ENCODE measurements at regions not wholly inside any gene's neighbourhood (a gene's known extent, or its start where the extent isn't known, plus 50 kb on each side); places are given as distances from the start of the nearest gene placed in this dataset.

DNA sequence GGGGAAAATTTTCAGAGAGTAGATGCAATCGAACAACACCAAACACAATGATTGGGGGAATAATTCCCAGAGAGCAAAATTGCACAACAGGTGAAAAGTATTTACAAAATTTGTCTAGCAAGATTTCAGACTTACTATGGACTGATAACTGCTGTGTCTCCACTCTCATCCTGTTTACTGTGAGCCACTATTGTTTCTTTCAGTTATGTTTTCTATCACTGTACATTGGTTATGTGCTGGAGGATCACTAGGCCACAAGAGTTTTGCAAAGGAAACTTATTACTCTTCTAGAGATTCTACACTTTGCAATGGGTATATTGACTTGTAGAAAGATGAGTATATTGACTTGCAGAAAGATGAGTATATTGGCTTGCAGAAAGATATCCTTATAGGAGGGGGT lies 934.1 kb upstream of the CRIM1 start:
- no peaks in the 10 kb centered on the region for H3K9me3 ChIP-seq (ENCODE audit: control insufficient read depth, low read length, poor library complexity, severe bottlenecking)
- Mint-ChIP-seq H3K36me3 (ENCODE audit: low read depth) (no peaks in the 10 kb centered on the region), H3K27me3 (no peaks in the 10 kb centered on the region), H3K27ac (no peak overlapping the region), H3K4me3 (no peak overlapping the region), H3K4me1 (no peaks in the 10 kb centered on the region)
- no peak for DNase-seq
- no peak for ATAC-seq

DNA sequence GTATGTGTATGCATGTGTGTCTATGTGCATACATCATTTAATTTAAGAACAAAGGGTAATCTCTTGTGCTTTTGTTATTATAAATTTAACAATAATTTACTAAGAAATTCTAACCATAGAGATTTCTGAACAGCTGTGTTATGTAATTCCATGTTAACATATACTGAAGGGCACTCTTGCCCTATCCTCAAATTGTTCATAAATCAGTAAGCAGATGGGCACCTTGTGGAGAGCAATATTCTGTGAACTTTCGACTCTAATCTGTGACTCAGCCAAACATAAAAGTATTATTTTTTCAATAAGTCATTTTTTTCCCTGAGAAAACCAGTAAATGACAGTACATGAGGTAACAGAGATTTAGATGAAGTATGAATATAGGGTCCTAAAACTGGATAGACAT lies 938.3 kb upstream of the CRIM1 start:
- DNase-seq (no peak), ATAC-seq (no peak)
- H3K9me3 ChIP-seq (ENCODE audit: control insufficient read depth, low read length, poor library complexity, severe bottlenecking), result no peaks in the 10 kb centered on the region
- Mint-ChIP-seq H3K36me3 (ENCODE audit: low read depth) (no peaks in the 10 kb centered on the region), H3K27ac (no peak overlapping the region), H3K4me1 (no peaks in the 10 kb centered on the region), H3K27me3 (peaks cover 5% of the 10 kb centered on the region), H3K4me3 (peak overlapping the region; percentile 41)

- no peak for ATAC-seq
- H3K4me3 Mint-ChIP-seq, result no peak overlapping the region
- no peak overlapping the region for H3K27ac Mint-ChIP-seq
Observed at GRCh38 chr2:35416391-35417140, 939.0 kb upstream of the CRIM1 start.

DNA sequence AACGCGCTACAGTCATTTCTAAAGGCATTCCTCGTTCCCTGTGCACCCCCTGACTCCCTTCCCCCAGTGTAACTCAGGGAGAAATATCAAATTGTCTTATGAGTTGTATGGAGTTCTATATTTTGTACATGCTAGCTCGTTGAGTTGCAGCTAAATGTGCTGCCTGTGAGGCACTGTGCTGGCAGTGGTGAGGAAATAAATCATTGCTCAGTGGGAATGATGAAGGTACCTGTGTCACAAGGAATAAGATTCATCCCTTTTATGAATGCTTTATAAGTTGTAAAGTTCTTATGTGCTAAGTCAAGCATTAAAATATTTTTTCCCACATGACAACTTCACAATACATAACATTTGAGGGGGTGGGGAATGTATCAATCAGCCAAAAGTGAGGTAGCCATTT lies 939.6 kb upstream of the CRIM1 start:
- no peaks in the 10 kb centered on the region for H3K9me3 ChIP-seq (ENCODE audit: control insufficient read depth, low read length, poor library complexity, severe bottlenecking)
- Mint-ChIP-seq H3K36me3 (ENCODE audit: low read depth) (no peaks in the 10 kb centered on the region), H3K27me3 (peaks cover 13% of the 10 kb centered on the region), H3K27ac (no peak overlapping the region), H3K4me3 (no peak overlapping the region), H3K4me1 (no peaks in the 10 kb centered on the region)
- ATAC-seq, result no peak
- DNase-seq, result no peak

More at GRCh38 chr2:35416391-35417140, 939.0 kb upstream of the CRIM1 start:
- Mint-ChIP-seq H3K36me3 (ENCODE audit: low read depth) (no peaks in the 10 kb centered on the region), H3K27me3 (peaks cover 12% of the 10 kb centered on the region), H3K4me1 (no peaks in the 10 kb centered on the region)
- no peak for DNase-seq
- H3K9me3 ChIP-seq (ENCODE audit: control insufficient read depth, low read length, poor library complexity, severe bottlenecking), result no peaks in the 10 kb centered on the region

GRCh38 chr2:35415282-35415681 lies 940.3 kb upstream of the CRIM1 start:
- H3K27me3 Mint-ChIP-seq, result peaks cover 13% of the 10 kb centered on the region
- DNase-seq (no peak), ATAC-seq (no peak)
- no peaks in the 10 kb centered on the region for H3K4me1 Mint-ChIP-seq
- H3K4me3 Mint-ChIP-seq, result no peak overlapping the region
- no peaks in the 10 kb centered on the region for H3K36me3 Mint-ChIP-seq (ENCODE audit: low read depth)
- H3K27ac Mint-ChIP-seq, result no peak overlapping the region
- H3K9me3 ChIP-seq (ENCODE audit: control insufficient read depth, low read length, poor library complexity, severe bottlenecking), result no peaks in the 10 kb centered on the region

DNA sequence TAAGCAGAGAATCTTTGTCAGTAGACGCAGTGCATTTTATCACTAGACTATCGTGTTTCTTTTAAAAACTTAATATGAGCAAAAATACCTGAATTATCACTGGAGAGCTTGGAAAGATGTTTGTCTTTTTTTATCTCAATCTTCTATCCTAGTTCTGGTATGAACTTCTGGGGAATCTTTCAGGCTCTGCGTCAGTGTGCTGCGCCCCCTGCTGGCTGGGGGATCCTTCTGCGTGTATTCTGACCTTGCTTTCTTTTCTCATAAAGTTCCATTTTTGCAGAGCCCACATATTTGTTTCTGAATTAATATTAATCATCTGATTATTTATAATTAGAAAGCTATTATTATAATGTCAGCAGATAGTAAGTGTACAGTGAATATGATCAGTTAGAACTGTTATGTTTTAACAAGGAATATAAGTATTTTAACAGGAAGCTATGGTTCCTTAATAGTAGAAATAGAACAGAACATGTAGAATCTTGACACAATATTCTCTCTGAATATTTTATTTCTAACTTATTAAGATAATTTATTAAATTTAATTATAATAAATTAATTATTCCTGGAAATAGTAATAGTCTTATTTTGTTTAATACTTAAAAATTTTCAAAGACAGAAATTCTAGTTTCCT lies 945.0 kb upstream of the CRIM1 start:
- Mint-ChIP-seq H3K4me3 (no peak overlapping the region), H3K4me1 (no peaks in the 10 kb centered on the region), H3K27ac (no peak overlapping the region), H3K27me3 (peaks cover 13% of the 10 kb centered on the region), H3K36me3 (ENCODE audit: low read depth) (no peaks in the 10 kb centered on the region)
- DNase-seq (peak in 2 of 3 donors; percentile 7 to 22), ATAC-seq (no peak)
- H3K9me3 ChIP-seq (ENCODE audit: control insufficient read depth, low read length, poor library complexity, severe bottlenecking), result no peaks in the 10 kb centered on the region

DNA sequence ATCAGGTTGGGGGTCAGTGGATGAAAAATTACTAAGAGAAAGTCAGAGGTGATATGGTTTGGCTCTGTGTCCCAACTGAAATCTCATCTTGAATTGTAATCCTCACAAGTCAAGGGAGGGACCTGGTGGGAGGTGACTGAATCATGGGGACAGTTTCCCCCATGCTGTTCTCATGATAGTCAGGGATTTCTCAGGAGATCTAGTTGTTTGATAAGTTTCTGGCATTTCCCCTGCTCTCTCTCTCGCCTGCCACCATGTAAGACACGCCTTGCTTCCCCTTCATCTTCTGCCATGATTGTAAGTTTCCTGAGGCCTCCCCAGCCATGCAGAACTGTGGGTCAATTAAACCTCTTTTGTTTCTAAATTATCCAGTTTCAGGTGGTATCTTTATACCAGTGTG lies 945.8 kb upstream of the CRIM1 start:
- Mint-ChIP-seq H3K27ac (no peak overlapping the region), H3K27me3 (peaks cover 13% of the 10 kb centered on the region), H3K4me1 (no peaks in the 10 kb centered on the region), H3K36me3 (ENCODE audit: low read depth) (no peaks in the 10 kb centered on the region), H3K4me3 (no peak overlapping the region)
- no peak for ATAC-seq
- no peak for DNase-seq
- H3K9me3 ChIP-seq (ENCODE audit: control insufficient read depth, low read length, poor library complexity, severe bottlenecking), result no peaks in the 10 kb centered on the region

GRCh38 chr2:35408320-35408719 lies 947.3 kb upstream of the CRIM1 start:
- peaks cover 8% of the 10 kb centered on the region for H3K27me3 Mint-ChIP-seq
- no peaks in the 10 kb centered on the region for H3K4me1 Mint-ChIP-seq
- ATAC-seq, result no peak
- no peaks in the 10 kb centered on the region for H3K36me3 Mint-ChIP-seq (ENCODE audit: low read depth)
- no peak overlapping the region for H3K4me3 Mint-ChIP-seq
- DNase-seq, result no peak
- H3K9me3 ChIP-seq (ENCODE audit: control insufficient read depth, low read length, poor library complexity, severe bottlenecking), result no peaks in the 10 kb centered on the region
- H3K27ac Mint-ChIP-seq, result no peak overlapping the region

DNA sequence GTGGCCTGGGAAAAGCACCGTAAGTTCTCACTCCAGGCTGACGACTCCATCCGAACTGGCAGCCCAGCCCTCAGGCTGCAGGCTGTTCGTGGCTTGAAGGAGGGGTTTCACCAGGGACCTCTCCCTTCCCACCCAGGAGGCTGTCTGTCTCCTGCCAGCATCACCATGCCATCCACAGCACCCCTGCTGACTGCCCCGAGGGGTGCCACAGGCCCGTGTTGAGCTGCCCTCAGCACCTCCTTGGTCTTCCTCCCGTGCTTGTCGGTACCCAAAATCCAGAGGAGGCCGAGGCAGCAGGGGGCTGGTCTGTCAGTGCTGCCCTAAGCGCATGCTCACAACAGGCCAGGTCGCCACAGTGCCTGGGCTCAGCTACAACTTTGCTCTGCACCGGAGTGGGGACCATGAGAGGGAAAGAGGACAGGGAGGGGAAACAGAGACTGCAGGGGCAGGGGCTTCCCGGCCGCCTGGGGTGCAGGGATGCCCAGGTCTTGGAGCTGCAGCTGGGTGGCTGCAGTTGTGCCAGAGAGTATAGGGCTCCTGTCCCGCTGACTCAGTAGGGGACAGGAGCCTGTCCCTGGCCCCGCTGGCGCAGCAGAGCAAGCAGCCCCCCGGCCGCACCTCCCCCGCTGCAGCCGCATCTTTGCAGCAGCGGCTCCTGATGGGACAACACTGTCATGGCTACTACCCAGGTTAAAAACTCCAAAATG lies 963.7 kb upstream of the CRIM1 start:
- Mint-ChIP-seq H3K4me3 (no peak overlapping the region), H3K27me3 (no peaks in the 10 kb centered on the region), H3K27ac (no peak overlapping the region), H3K36me3 (ENCODE audit: low read depth) (no peaks in the 10 kb centered on the region), H3K4me1 (no peaks in the 10 kb centered on the region)
- ATAC-seq, result no peak
- DNase-seq, result no peak
- H3K9me3 ChIP-seq (ENCODE audit: control insufficient read depth, low read length, poor library complexity, severe bottlenecking), result no peaks in the 10 kb centered on the region

- no peak overlapping the region for H3K27ac Mint-ChIP-seq
- ATAC-seq (no peak), DNase-seq (no peak)
- H3K4me1 Mint-ChIP-seq, result peaks cover 2% of the 10 kb centered on the region
- no peaks in the 10 kb centered on the region for H3K27me3 Mint-ChIP-seq
- no peak overlapping the region for H3K4me3 Mint-ChIP-seq
- no peaks in the 10 kb centered on the region for H3K36me3 Mint-ChIP-seq (ENCODE audit: low read depth)
- H3K9me3 ChIP-seq (ENCODE audit: control insufficient read depth, low read length, poor library complexity, severe bottlenecking), result no peaks in the 10 kb centered on the region
Observed at GRCh38 chr2:35378791-35379190, 976.8 kb upstream of the CRIM1 start.

GRCh38 chr2:35374845-35375244 lies 980.7 kb upstream of the CRIM1 start:
- no peak overlapping the region for H3K4me3 Mint-ChIP-seq
- DNase-seq (no peak), ATAC-seq (no peak)
- no peaks in the 10 kb centered on the region for H3K27me3 Mint-ChIP-seq
- no peaks in the 10 kb centered on the region for H3K4me1 Mint-ChIP-seq
- H3K27ac Mint-ChIP-seq, result no peak overlapping the region
- H3K36me3 Mint-ChIP-seq (ENCODE audit: low read depth), result no peaks in the 10 kb centered on the region
- H3K9me3 ChIP-seq (ENCODE audit: control insufficient read depth, low read length, poor library complexity, severe bottlenecking), result no peaks in the 10 kb centered on the region

GRCh38 chr2:35365859-35366258 lies 989.7 kb upstream of the CRIM1 start:
- DNase-seq (no peak), ATAC-seq (no peak)
- no peaks in the 10 kb centered on the region for H3K9me3 ChIP-seq (ENCODE audit: control insufficient read depth, low read length, poor library complexity, severe bottlenecking)
- Mint-ChIP-seq H3K27ac (no peak overlapping the region), H3K36me3 (ENCODE audit: low read depth) (no peaks in the 10 kb centered on the region), H3K4me1 (no peaks in the 10 kb centered on the region), H3K4me3 (no peak overlapping the region), H3K27me3 (no peaks in the 10 kb centered on the region)

- Mint-ChIP-seq H3K27me3 (no peaks in the 10 kb centered on the region), H3K36me3 (ENCODE audit: low read depth) (no peaks in the 10 kb centered on the region), H3K4me1 (no peaks in the 10 kb centered on the region), H3K4me3 (no peak overlapping the region), H3K27ac (no peak overlapping the region)
- H3K9me3 ChIP-seq (ENCODE audit: control insufficient read depth, low read length, poor library complexity, severe bottlenecking), result no peaks in the 10 kb centered on the region
- DNase-seq, result no peak
- no peak for ATAC-seq
Observed at GRCh38 chr2:35356332-35356731, 999.2 kb upstream of the CRIM1 start.

All from T-helper 17 cell (primary cell).